ENCODE measurements at regions not wholly inside any gene's neighbourhood (a gene's known extent, or its start where the extent isn't known, plus 50 kb on each side); places are given as distances from the start of the nearest gene placed in this dataset.

DNA sequence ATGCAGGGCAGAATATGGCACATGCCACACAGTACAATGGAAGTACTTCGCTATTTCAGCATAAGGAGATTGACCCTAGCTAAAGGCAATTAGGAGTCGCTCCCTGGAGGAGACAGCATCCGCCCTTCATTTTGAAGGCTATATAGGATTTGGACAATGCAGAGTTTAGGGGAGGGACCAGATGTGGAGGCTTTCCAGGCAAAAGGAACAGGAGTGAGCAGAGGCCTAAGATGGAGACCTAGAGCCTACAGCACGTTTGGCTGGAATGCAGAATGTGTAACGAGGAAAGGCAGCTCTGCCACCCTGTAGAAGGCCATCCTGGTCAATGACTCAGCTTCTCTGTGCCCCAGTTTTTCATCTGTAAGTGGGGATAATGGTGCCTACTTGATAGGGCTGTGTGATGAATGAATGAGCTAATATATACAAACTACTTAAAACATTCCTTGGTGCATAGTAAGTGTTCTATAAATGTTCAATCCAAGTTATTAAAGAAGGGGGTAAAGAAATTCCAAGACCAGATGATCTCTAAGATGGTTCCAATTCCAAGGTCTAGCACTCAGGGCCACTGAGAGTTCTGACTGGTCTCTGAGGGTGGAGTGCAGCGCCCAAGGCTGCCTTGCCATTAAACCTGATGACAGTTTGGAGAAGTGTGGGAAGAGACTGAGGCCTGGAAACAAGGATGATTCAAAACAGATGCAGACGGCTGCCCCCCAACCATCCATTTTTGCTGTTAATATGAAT lies 54.3 kb upstream of the FRMD6 start:
- TF ChIP-seq SPI1 (IDR thresholded peaks at IDR 0.05; ENCODE audit: low read depth, low read length) = no peak
- TF ChIP-seq TAF1 (IDR thresholded peaks at IDR 0.05; ENCODE audit: low read depth, low read length) = no peak
- TF ChIP-seq POLR2A (IDR thresholded peaks at IDR 0.05; ENCODE audit: low read depth, low read length) = no peak
- TF ChIP-seq POLR2AphosphoS5 (IDR thresholded peaks at IDR 0.05; ENCODE audit: low read depth, low read length) = no peak
- no peak for TF ChIP-seq PAX5 (IDR thresholded peaks at IDR 0.05; ENCODE audit: insufficient read depth, low read length, severe bottlenecking)
- no peak for TF ChIP-seq POU2F2 (IDR thresholded peaks at IDR 0.05; ENCODE audit: low read depth, low read length)

Data from GM12891 (cell line).